SU-DHL-6 (cell line): ENCODE measurements at regions not wholly inside any gene's neighbourhood (a gene's known extent, or its start where the extent isn't known, plus 50 kb on each side); places are given as distances from the start of the nearest gene placed in this dataset.
"Not testable (repeated sequence)": the region's sequence is repeated elsewhere in the genome, so short reads cannot be mapped to it uniquely, and the experiment has no call there.

Source experiments
- H2AFZ ChIP-seq: fragments of 200-600 bp; sonication (generic); 2 replicates; pipeline ENCODE4 v1.6.1; 2014; ENCODE audit warnings: low read depth, mild to moderate bottlenecking, moderate library complexity, mixed read lengths, antibody characterized with exemption, low read length; ENCODE audit not compliant: severe bottlenecking
- H3F3A ChIP-seq: fragments of 200-600 bp; shearing (Covaris generic); 2 replicates; pipeline ENCODE4 v1.6.0; 2016; ENCODE audit warnings: antibody characterized with exemption, mild to moderate bottlenecking; ENCODE audit not compliant: insufficient read depth
- H3K27ac ChIP-seq: fragments of 200-600 bp; sonication (generic); 2 replicates; pipeline ENCODE4 v1.5.1; 2016; ENCODE audit warnings: low read depth, mild to moderate bottlenecking, low read length, moderate library complexity, mixed read lengths
- H3K27me3 ChIP-seq: fragments of 200-600 bp; sonication (generic), shearing (Covaris generic); 2 replicates; pipeline ENCODE4 v1.6.0; 2014; ENCODE audit warnings: mild to moderate bottlenecking, low read length
- H3K36me3 ChIP-seq: fragments of 200-600 bp; sonication (generic); 2 replicates; pipeline ENCODE4 v1.6.1; 2014; ENCODE audit warnings: mild to moderate bottlenecking, low read length, mixed read lengths
- H3K4me2 ChIP-seq: fragments of 300-600, 200-600 bp; shearing (Covaris generic), sonication (generic); 2 replicates; pipeline ENCODE4 v1.6.0; 2014; ENCODE audit warnings: low read length, low read depth, mild to moderate bottlenecking; ENCODE audit not compliant: poor library complexity, severe bottlenecking
- H3K4me3 ChIP-seq: fragments of 200-600 bp; sonication (generic); 2 replicates; pipeline ENCODE4 v1.5.1; 2014; ENCODE audit warnings: antibody characterized with exemption, low read length, mild to moderate bottlenecking, mixed read lengths; ENCODE audit not compliant: insufficient read depth, poor library complexity, severe bottlenecking
- H3K79me2 ChIP-seq: fragments of 200-600 bp; sonication (generic); 2 replicates; pipeline ENCODE4 v1.6.1; 2014; ENCODE audit warnings: mild to moderate bottlenecking, low read length, moderate library complexity; ENCODE audit not compliant: insufficient read depth
- H3K9ac ChIP-seq: fragments of 200-600 bp; sonication (generic); 2 replicates; pipeline ENCODE4 v1.7.0; 2014; ENCODE audit warnings: mild to moderate bottlenecking, low read length
- H3K9me2 ChIP-seq: fragments of 200-600 bp; sonication (generic); replicated peaks from 2 replicates; pipeline ENCODE4 v1.6.1; 2014; ENCODE audit warnings: low read length; ENCODE audit not compliant: insufficient read depth
- H3K9me3 ChIP-seq: fragments of 200-600 bp; sonication (generic); 2 replicates; pipeline ENCODE4 v1.6.1; 2014; ENCODE audit warnings: low read length, mixed read lengths; ENCODE audit not compliant: insufficient read depth
- H4K20me1 ChIP-seq: fragments of 200-600 bp; sonication (generic); 2 replicates; pipeline ENCODE4 v1.6.1; 2014; ENCODE audit warnings: low read depth, mild to moderate bottlenecking, antibody characterized with exemption, low read length, moderate library complexity, mixed read lengths
- CTCF ChIP-seq: fragments of 200-600 bp; sonication (generic); IDR thresholded peaks from one replicate; pipeline ENCODE4 v1.5.1; 2017; ENCODE audit warnings: antibody characterized with exemption, mild to moderate bottlenecking, low read length, moderate library complexity; ENCODE audit not compliant: insufficient read depth, poor library complexity, severe bottlenecking
- EZH2phosphoT487 ChIP-seq: fragments of 200-600 bp; sonication (generic), shearing (Covaris generic); conservative IDR thresholded peaks from 2 replicates; pipeline ENCODE4 v1.6.1; 2018; ENCODE audit warnings: mild to moderate bottlenecking, antibody characterized with exemption, low read length, moderate library complexity, mixed read lengths

- H3K27me3 ChIP-seq, result no peaks in the 10 kb centered on the region
These were observed 84.2 kb upstream of the KCNMA1 start for GRCh38 chr10:77721815-77722214.

GRCh38 chr10:77718957-77719356, 81.3 kb upstream of the KCNMA1 start:
- no peaks in the 10 kb centered on the region for H3K9me3 ChIP-seq
- no peak for TF ChIP-seq CTCF
- TF ChIP-seq EZH2phosphoT487, result no peak
- no peaks in the 10 kb centered on the region for H3K27me3 ChIP-seq
- H3F3A ChIP-seq, result no peaks in the 10 kb centered on the region
- H2AFZ ChIP-seq, result no peak overlapping the region
- H3K9ac ChIP-seq, result no peak overlapping the region
- H3K9me2 ChIP-seq, result no peaks in the 10 kb centered on the region
- no peaks in the 10 kb centered on the region for H4K20me1 ChIP-seq
- H3K27ac ChIP-seq, result no peak overlapping the region
- no peaks in the 10 kb centered on the region for H3K36me3 ChIP-seq
- no peak overlapping the region for H3K4me2 ChIP-seq
- no peaks in the 10 kb centered on the region for H3K79me2 ChIP-seq
- H3K4me3 ChIP-seq, result no peak overlapping the region

More at GRCh38 chr10:77721815-77722214, 84.2 kb upstream of the KCNMA1 start:
- H3K9me2 ChIP-seq, result no peaks in the 10 kb centered on the region
- no peak overlapping the region for H3K27ac ChIP-seq
- no peak overlapping the region for H3K4me2 ChIP-seq
- no peak for TF ChIP-seq EZH2phosphoT487
- TF ChIP-seq CTCF, result no peak
- no peak overlapping the region for H3K4me3 ChIP-seq
- H4K20me1 ChIP-seq, result no peaks in the 10 kb centered on the region
- H3K36me3 ChIP-seq, result no peaks in the 10 kb centered on the region
- H2AFZ ChIP-seq, result no peak overlapping the region
- H3K9me3 ChIP-seq, result no peaks in the 10 kb centered on the region
- no peaks in the 10 kb centered on the region for H3K79me2 ChIP-seq
- no peaks in the 10 kb centered on the region for H3F3A ChIP-seq
- H3K9ac ChIP-seq, result no peak overlapping the region

GRCh38 chr10:77718312-77718711, 80.7 kb upstream of the KCNMA1 start:
- not testable (repeated sequence) for H3K27ac ChIP-seq, H3K9ac ChIP-seq, H3K4me2 ChIP-seq

GRCh38 chr10:77717336-77717735, 79.7 kb upstream of the KCNMA1 start:
- H2AFZ ChIP-seq, result no peak overlapping the region
- H3K9me3 ChIP-seq, result no peaks in the 10 kb centered on the region
- H3K36me3 ChIP-seq, result no peaks in the 10 kb centered on the region
- H3K9ac ChIP-seq, result no peak overlapping the region
- no peaks in the 10 kb centered on the region for H3K27me3 ChIP-seq
- H3K27ac ChIP-seq, result no peak overlapping the region
- no peaks in the 10 kb centered on the region for H4K20me1 ChIP-seq
- no peaks in the 10 kb centered on the region for H3K9me2 ChIP-seq
- H3F3A ChIP-seq, result no peaks in the 10 kb centered on the region
- TF ChIP-seq CTCF (no peak), EZH2phosphoT487 (no peak)
- no peak overlapping the region for H3K4me3 ChIP-seq
- no peak overlapping the region for H3K4me2 ChIP-seq
- H3K79me2 ChIP-seq, result no peaks in the 10 kb centered on the region

More at GRCh38 chr10:77718312-77718711, 80.7 kb upstream of the KCNMA1 start:
- H3K36me3 ChIP-seq, H3K9me3 ChIP-seq, H4K20me1 ChIP-seq, H3K4me3 ChIP-seq, H3K27me3 ChIP-seq, H3K79me2 ChIP-seq, H3F3A ChIP-seq, H2AFZ ChIP-seq, H3K9me2 ChIP-seq: not testable (repeated sequence)
